GM23338 (cell line): ENCODE measurements at regions not wholly inside any gene's neighbourhood (a gene's known extent, or its start where the extent isn't known, plus 50 kb on each side); places are given as distances from the start of the nearest gene placed in this dataset.

ENCODE experiments used
- ATAC-seq: fragments of 200-7000 bp; cut with Tn5 transposase; 3 replicates; pipeline ENCODE4 v1.9.1; 2020
- DNase-seq: peaks from one replicate; pipeline ENCODE4 v3.0.0-alpha.2; 2015; ENCODE audit warnings: low spot score
- H2AFZ ChIP-seq: fragments of 200-600 bp; sonication (generic); 2 replicates; pipeline ENCODE4 v1.8.0; 2016; ENCODE audit warnings: antibody characterized with exemption, mild to moderate bottlenecking, moderate library complexity
- H3F3A ChIP-seq: fragments of 200-600 bp; sonication (generic); replicated peaks from 2 replicates; pipeline ENCODE4 v1.8.0; 2017; ENCODE audit warnings: antibody characterized with exemption, mixed run types, low read depth
- H3K27ac ChIP-seq: fragments of 200-600 bp; sonication (generic); 2 replicates; pipeline ENCODE4 v1.6.1; 2016; ENCODE audit warnings: low read depth
- H3K27me3 ChIP-seq: fragments of 200-600 bp; sonication (generic); 2 replicates; pipeline ENCODE4 v1.8.0; 2016; ENCODE audit warnings: mild to moderate bottlenecking, mixed run types, moderate library complexity; ENCODE audit not compliant: insufficient read depth
- H3K36me3 ChIP-seq: fragments of 200-600 bp; sonication (generic); 2 replicates; pipeline ENCODE4 v1.8.0; 2016; ENCODE audit warnings: mild to moderate bottlenecking; ENCODE audit not compliant: insufficient read depth
- H3K4me1 ChIP-seq: fragments of 200-600 bp; sonication (generic); 2 replicates; pipeline ENCODE4 v1.8.0; 2016; ENCODE audit warnings: mild to moderate bottlenecking, moderate library complexity; ENCODE audit not compliant: insufficient read depth
- H3K4me2 ChIP-seq: fragments of 200-600 bp; sonication (generic); 2 replicates; pipeline ENCODE4 v1.7.1; 2017; ENCODE audit warnings: mixed run types
- H3K4me3 ChIP-seq: fragments of 200-600 bp; sonication (generic); 2 replicates; pipeline ENCODE4 v1.6.1; 2016; ENCODE audit warnings: mixed run types
- H3K79me2 ChIP-seq: fragments of 200-600 bp; sonication (generic); replicated peaks from 2 replicates; pipeline ENCODE4 v1.8.0; 2017; ENCODE audit warnings: mild to moderate bottlenecking; ENCODE audit not compliant: insufficient read depth
- H3K9me2 ChIP-seq: fragments of 200-600 bp; sonication (generic); 2 replicates; pipeline ENCODE4 v1.8.0; 2017; ENCODE audit not compliant: insufficient read depth
- H4K20me1 ChIP-seq: fragments of 200-600 bp; sonication (generic); replicated peaks from 2 replicates; pipeline ENCODE4 v1.8.0; 2017; ENCODE audit warnings: mild to moderate bottlenecking; ENCODE audit not compliant: insufficient read depth
- H3K27ac Mint-ChIP-seq: 2 replicates; pipeline ENCODE4 v1.8.0; 2020; ENCODE audit warnings: inconsistent platforms, mild to moderate bottlenecking, moderate library complexity, mixed read lengths
- H3K27me3 Mint-ChIP-seq: 3 replicates; pipeline ENCODE4 v1.8.0; 2022; ENCODE audit warnings: low read depth, mild to moderate bottlenecking, moderate library complexity, mixed read lengths, inconsistent platforms; ENCODE audit not compliant: insufficient read depth, poor library complexity
- H3K36me3 Mint-ChIP-seq: 3 replicates; pipeline ENCODE4 v1.8.0; 2021; ENCODE audit warnings: low read depth, mild to moderate bottlenecking, inconsistent platforms, moderate library complexity, mixed read lengths
- H3K4me1 Mint-ChIP-seq: 3 replicates; pipeline ENCODE4 v1.8.0; 2020; ENCODE audit warnings: mild to moderate bottlenecking, inconsistent platforms, mixed read lengths
- H3K4me3 Mint-ChIP-seq: 3 replicates; pipeline ENCODE4 v1.8.0; 2021; ENCODE audit warnings: moderate library complexity, mild to moderate bottlenecking, inconsistent platforms, mixed read lengths
- H3K9me3 Mint-ChIP-seq: 3 replicates; pipeline ENCODE4 v1.8.0; 2020; ENCODE audit warnings: moderate library complexity, mild to moderate bottlenecking, inconsistent platforms, mixed read lengths
- CREB1 ChIP-seq: fragments of 250-450 bp; sonication (Bioruptor Pico); IDR thresholded peaks from 2 replicates; pipeline ENCODE4 v1.5.0; 2020; ENCODE audit warnings: low read depth, mild to moderate bottlenecking, moderate library complexity
- NANOG ChIP-seq: IDR thresholded peaks from 2 replicates; pipeline ENCODE4 v1.6.1; 2016; ENCODE audit warnings: antibody characterized with exemption, borderline replicate concordance
- STAT1 ChIP-seq: IDR thresholded peaks from one replicate; pipeline ENCODE4 v1.6.1; 2016; ENCODE audit warnings: antibody characterized with exemption; ENCODE audit not compliant: unreplicated experiment
- ZNF114 ChIP-seq: fragments of 250-450 bp; sonication (Bioruptor Pico); IDR thresholded peaks from 2 replicates; pipeline ENCODE4 v1.5.0; 2020; ENCODE audit warnings: mild to moderate bottlenecking, moderate library complexity
- TF ChIP-seq, protein P1 (sequence below): fragments of 250-450 bp; sonication (Bioruptor Pico); IDR thresholded peaks from 2 replicates; pipeline ENCODE4 v1.5.0; 2020; ENCODE audit warnings: mild to moderate bottlenecking, moderate library complexity
- TF ChIP-seq, protein P2 (sequence below), 2 experiments: fragments of 200-600 bp in 1 of 2; sonication (generic) in 1 of 2; conservative IDR thresholded peaks; 2 replicates each; pipeline versions ENCODE4 v1.5.1 to v1.6.1; 2016 to 2017; ENCODE audit warnings: antibody characterized with exemption in 2 of 2, low read depth in 2 of 2, mild to moderate bottlenecking in 2 of 2, moderate library complexity in 1 of 2
- TF ChIP-seq, protein P3 (sequence below): IDR thresholded peaks from 2 replicates; pipeline ENCODE4 v1.6.1; 2016; ENCODE audit warnings: antibody characterized with exemption

DNA sequence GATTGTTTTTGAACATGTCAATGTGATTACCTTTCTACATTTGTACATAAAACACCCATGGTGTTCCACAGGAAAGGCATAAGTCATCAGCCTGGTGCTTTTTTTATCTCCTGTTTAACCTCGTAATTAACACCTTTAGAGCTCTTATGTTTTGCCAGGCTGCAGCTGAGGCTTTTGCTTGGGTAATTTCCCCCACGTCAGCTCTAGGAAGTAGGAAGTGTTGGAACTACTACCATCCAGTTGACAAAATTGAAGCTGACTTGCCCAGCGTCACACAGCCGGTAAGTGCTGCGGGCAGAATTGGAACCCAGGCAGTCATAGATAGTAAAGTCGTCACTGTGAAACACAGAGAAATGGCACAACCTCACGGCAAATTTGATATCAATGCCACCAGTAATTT, 86.6 kb upstream of the BMP2 start (continued):
- TF ChIP-seq, protein P1, sequence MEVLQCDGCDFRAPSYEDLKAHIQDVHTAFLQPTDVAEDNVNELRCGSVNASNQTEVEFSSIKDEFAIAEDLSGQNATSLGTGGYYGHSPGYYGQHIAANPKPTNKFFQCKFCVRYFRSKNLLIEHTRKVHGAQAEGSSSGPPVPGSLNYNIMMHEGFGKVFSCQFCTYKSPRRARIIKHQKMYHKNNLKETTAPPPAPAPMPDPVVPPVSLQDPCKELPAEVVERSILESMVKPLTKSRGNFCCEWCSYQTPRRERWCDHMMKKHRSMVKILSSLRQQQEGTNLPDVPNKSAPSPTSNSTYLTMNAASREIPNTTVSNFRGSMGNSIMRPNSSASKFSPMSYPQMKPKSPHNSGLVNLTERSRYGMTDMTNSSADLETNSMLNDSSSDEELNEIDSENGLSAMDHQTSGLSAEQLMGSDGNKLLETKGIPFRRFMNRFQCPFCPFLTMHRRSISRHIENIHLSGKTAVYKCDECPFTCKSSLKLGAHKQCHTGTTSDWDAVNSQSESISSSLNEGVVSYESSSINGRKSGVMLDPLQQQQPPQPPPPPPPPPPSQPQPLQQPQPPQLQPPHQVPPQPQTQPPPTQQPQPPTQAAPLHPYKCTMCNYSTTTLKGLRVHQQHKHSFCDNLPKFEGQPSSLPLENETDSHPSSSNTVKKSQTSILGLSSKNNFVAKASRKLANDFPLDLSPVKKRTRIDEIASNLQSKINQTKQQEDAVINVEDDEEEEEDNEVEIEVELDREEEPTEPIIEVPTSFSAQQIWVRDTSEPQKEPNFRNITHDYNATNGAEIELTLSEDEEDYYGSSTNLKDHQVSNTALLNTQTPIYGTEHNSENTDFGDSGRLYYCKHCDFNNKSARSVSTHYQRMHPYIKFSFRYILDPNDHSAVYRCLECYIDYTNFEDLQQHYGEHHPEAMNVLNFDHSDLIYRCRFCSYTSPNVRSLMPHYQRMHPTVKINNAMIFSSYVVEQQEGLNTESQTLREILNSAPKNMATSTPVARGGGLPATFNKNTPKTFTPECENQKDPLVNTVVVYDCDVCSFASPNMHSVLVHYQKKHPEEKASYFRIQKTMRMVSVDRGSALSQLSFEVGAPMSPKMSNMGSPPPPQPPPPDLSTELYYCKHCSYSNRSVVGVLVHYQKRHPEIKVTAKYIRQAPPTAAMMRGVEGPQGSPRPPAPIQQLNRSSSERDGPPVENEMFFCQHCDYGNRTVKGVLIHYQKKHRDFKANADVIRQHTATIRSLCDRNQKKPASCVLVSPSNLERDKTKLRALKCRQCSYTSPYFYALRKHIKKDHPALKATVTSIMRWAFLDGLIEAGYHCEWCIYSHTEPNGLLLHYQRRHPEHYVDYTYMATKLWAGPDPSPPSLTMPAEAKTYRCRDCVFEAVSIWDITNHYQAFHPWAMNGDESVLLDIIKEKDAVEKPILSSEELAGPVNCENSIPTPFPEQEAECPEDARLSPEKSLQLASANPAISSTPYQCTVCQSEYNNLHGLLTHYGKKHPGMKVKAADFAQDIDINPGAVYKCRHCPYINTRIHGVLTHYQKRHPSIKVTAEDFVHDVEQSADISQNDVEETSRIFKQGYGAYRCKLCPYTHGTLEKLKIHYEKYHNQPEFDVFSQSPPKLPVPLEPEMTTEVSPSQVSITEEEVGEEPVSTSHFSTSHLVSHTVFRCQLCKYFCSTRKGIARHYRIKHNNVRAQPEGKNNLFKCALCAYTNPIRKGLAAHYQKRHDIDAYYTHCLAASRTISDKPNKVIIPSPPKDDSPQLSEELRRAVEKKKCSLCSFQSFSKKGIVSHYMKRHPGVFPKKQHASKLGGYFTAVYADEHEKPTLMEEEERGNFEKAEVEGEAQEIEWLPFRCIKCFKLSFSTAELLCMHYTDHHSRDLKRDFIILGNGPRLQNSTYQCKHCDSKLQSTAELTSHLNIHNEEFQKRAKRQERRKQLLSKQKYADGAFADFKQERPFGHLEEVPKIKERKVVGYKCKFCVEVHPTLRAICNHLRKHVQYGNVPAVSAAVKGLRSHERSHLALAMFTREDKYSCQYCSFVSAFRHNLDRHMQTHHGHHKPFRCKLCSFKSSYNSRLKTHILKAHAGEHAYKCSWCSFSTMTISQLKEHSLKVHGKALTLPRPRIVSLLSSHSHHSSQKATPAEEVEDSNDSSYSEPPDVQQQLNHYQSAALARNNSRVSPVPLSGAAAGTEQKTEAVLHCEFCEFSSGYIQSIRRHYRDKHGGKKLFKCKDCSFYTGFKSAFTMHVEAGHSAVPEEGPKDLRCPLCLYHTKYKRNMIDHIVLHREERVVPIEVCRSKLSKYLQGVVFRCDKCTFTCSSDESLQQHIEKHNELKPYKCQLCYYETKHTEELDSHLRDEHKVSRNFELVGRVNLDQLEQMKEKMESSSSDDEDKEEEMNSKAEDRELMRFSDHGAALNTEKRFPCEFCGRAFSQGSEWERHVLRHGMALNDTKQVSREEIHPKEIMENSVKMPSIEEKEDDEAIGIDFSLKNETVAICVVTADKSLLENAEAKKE (CRISPR knock-in tag), result no peak
- no peak for TF ChIP-seq ZNF114 (CRISPR knock-in tag)

DNA sequence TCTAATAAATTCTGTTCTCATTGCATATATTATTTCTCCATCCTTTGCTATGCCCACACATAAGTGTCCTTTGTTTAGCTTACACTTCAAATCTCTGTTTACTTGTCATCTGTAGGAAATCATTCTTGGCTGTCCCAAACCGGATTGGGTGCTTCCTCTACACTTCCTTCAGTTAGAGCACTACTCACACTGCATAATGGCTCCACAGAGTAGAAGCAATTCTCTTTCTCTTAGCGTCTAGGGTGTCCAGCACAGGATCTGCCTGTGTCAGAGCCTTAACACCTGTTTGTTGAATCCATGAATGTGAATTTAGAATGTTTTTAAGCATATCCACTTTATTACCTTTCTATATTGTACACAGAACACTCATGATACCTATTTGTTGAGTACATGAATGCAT, 87.0 kb upstream of the BMP2 start:
- no peak overlapping the region for H3K4me3 Mint-ChIP-seq
- TF ChIP-seq, protein P2, sequence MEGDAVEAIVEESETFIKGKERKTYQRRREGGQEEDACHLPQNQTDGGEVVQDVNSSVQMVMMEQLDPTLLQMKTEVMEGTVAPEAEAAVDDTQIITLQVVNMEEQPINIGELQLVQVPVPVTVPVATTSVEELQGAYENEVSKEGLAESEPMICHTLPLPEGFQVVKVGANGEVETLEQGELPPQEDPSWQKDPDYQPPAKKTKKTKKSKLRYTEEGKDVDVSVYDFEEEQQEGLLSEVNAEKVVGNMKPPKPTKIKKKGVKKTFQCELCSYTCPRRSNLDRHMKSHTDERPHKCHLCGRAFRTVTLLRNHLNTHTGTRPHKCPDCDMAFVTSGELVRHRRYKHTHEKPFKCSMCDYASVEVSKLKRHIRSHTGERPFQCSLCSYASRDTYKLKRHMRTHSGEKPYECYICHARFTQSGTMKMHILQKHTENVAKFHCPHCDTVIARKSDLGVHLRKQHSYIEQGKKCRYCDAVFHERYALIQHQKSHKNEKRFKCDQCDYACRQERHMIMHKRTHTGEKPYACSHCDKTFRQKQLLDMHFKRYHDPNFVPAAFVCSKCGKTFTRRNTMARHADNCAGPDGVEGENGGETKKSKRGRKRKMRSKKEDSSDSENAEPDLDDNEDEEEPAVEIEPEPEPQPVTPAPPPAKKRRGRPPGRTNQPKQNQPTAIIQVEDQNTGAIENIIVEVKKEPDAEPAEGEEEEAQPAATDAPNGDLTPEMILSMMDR (conservative IDR thresholded peaks at IDR 0.05; ENCODE audit: low read depth in 2 of 2), result no peak
- TF ChIP-seq, protein P3, sequence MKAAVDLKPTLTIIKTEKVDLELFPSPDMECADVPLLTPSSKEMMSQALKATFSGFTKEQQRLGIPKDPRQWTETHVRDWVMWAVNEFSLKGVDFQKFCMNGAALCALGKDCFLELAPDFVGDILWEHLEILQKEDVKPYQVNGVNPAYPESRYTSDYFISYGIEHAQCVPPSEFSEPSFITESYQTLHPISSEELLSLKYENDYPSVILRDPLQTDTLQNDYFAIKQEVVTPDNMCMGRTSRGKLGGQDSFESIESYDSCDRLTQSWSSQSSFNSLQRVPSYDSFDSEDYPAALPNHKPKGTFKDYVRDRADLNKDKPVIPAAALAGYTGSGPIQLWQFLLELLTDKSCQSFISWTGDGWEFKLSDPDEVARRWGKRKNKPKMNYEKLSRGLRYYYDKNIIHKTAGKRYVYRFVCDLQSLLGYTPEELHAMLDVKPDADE, result no peak
- TF ChIP-seq NANOG (no peak), CREB1 (no peak), STAT1 (no peak)
- TF ChIP-seq, protein P1 (CRISPR knock-in tag), result no peak

More for the DNA sequence above, 87.0 kb upstream of the BMP2 start:
- ATAC-seq (no peak), DNase-seq (no peak)
- H3K4me2 ChIP-seq, result no peak overlapping the region
- Mint-ChIP-seq H3K27ac (no peak overlapping the region), H3K9me3 (no peaks in the 10 kb centered on the region), H3K27me3 (no peaks in the 10 kb centered on the region), H3K36me3 (no peaks in the 10 kb centered on the region), H3K4me1 (no peaks in the 10 kb centered on the region)
- H3F3A ChIP-seq, result no peaks in the 10 kb centered on the region
- H2AFZ ChIP-seq, result no peak overlapping the region
- H3K9me2 ChIP-seq, result no peaks in the 10 kb centered on the region
- no peaks in the 10 kb centered on the region for H3K79me2 ChIP-seq
- H3K36me3 ChIP-seq, result no peaks in the 10 kb centered on the region
- no peaks in the 10 kb centered on the region for H3K27me3 ChIP-seq
- no peaks in the 10 kb centered on the region for H4K20me1 ChIP-seq
- H3K27ac ChIP-seq, result no peak overlapping the region
- H3K4me1 ChIP-seq, result no peaks in the 10 kb centered on the region
- no peak overlapping the region for H3K4me3 ChIP-seq
